ENCODE measurements at regions not wholly inside any gene's neighbourhood (a gene's known extent, or its start where the extent isn't known, plus 50 kb on each side); places are given as distances from the start of the nearest gene placed in this dataset.

DNA sequence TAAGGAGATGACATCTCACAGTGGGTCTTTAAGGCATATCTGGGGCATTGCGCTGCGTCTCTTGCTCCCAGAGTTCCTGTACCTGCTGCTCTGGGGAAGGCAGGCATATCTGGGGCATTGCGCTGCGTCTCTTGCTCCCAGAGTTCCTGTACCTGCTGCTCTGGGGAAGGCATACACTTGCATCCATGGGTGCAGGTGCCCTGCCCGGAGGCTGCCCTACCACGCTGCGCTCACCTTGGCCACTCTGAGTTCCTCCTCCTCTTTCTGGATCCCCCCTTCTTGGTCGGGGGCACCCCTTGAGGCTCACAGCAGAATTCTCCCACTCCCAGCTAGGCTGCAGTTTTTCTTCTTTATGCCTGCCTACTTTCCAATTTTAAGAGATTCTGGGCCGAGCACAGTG lies 60.9 kb upstream of the TMTC4 start:
- TF ChIP-seq, protein P1, sequence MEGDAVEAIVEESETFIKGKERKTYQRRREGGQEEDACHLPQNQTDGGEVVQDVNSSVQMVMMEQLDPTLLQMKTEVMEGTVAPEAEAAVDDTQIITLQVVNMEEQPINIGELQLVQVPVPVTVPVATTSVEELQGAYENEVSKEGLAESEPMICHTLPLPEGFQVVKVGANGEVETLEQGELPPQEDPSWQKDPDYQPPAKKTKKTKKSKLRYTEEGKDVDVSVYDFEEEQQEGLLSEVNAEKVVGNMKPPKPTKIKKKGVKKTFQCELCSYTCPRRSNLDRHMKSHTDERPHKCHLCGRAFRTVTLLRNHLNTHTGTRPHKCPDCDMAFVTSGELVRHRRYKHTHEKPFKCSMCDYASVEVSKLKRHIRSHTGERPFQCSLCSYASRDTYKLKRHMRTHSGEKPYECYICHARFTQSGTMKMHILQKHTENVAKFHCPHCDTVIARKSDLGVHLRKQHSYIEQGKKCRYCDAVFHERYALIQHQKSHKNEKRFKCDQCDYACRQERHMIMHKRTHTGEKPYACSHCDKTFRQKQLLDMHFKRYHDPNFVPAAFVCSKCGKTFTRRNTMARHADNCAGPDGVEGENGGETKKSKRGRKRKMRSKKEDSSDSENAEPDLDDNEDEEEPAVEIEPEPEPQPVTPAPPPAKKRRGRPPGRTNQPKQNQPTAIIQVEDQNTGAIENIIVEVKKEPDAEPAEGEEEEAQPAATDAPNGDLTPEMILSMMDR (conservative IDR thresholded peaks at IDR 0.05), result no peak
- no peak for TF ChIP-seq ZFX (IDR thresholded peaks at IDR 0.05)
